ENCODE measurements at regions not wholly inside any gene's neighbourhood (a gene's known extent, or its start where the extent isn't known, plus 50 kb on each side); places are given as distances from the start of the nearest gene placed in this dataset.

- H3K9me3 ChIP-seq (ENCODE audit: insufficient read depth, low read depth, low read length) = no peaks in the 10 kb centered on the region
- H3K36me3 ChIP-seq (ENCODE audit: insufficient read depth, low read length) = no peaks in the 10 kb centered on the region
- H3K4me3 ChIP-seq (ENCODE audit: low read length) = no peak overlapping the region
- no peaks in the 10 kb centered on the region for H3K4me1 ChIP-seq (ENCODE audit: insufficient read depth, low read length)
- no peak overlapping the region for H3K9ac ChIP-seq (ENCODE audit: low read depth, low read length)
- no peak overlapping the region for H3K27ac ChIP-seq (ENCODE audit: low read depth, low read length)
- 91% methylated on average over 8 of the region's 8 CpGs for WGBS
- H3K27me3 ChIP-seq (ENCODE audit: insufficient read depth, low read length) = no peaks in the 10 kb centered on the region
Observed at GRCh38 chr2:15793078-15793913, 147.1 kb upstream of the MYCN start.

- 90% methylated on average over 9 of the region's 9 CpGs for WGBS
- Histone ChIP-seq H3K9me3 (ENCODE audit: insufficient read depth, low read depth, low read length) (no peaks in the 10 kb centered on the region), H3K9ac (ENCODE audit: low read depth, low read length) (no peak overlapping the region), H3K27me3 (ENCODE audit: insufficient read depth, low read length) (no peaks in the 10 kb centered on the region), H3K4me3 (ENCODE audit: low read length) (no peak overlapping the region), H3K4me1 (ENCODE audit: insufficient read depth, low read length) (no peaks in the 10 kb centered on the region), H3K36me3 (ENCODE audit: insufficient read depth, low read length) (no peaks in the 10 kb centered on the region), H3K27ac (ENCODE audit: low read depth, low read length) (no peak overlapping the region)
Observed at GRCh38 chr2:15793978-15794377, 146.4 kb upstream of the MYCN start.

DNA sequence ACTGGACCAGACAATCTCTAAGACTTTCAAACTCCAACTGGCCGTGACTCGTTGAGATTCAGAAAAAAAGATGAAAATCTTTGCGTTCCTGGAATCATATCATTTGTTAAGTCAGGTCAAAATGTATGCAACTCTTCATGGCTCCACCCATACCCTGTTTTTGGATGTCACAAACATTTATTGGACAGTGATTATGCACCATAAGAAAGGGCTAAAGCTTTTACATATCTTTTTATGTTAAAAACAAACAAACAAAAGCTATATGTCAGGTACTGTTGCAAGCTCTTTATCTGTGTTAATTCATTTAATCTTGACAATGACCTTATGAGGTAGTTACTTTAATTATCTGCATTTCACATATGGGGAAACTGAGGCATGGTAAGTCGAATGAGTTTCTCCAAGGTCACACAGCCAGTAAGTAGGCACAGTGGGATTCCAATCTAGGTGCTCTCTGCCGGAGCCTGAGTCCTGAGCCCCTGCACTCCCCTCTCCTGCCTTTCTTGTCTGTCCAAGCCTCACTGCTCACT, 145.7 kb upstream of the MYCN start:
- H3K4me1 ChIP-seq (ENCODE audit: insufficient read depth, low read length) = no peaks in the 10 kb centered on the region
- no peaks in the 10 kb centered on the region for H3K36me3 ChIP-seq (ENCODE audit: insufficient read depth, low read length)
- no peaks in the 10 kb centered on the region for H3K9me3 ChIP-seq (ENCODE audit: insufficient read depth, low read depth, low read length)
- no peak overlapping the region for H3K9ac ChIP-seq (ENCODE audit: low read depth, low read length)
- H3K4me3 ChIP-seq (ENCODE audit: low read length) = no peak overlapping the region
- H3K27me3 ChIP-seq (ENCODE audit: insufficient read depth, low read length) = no peaks in the 10 kb centered on the region
- no peak overlapping the region for H3K27ac ChIP-seq (ENCODE audit: low read depth, low read length)
- WGBS = 90% methylated on average over 5 of the region's 5 CpGs

DNA sequence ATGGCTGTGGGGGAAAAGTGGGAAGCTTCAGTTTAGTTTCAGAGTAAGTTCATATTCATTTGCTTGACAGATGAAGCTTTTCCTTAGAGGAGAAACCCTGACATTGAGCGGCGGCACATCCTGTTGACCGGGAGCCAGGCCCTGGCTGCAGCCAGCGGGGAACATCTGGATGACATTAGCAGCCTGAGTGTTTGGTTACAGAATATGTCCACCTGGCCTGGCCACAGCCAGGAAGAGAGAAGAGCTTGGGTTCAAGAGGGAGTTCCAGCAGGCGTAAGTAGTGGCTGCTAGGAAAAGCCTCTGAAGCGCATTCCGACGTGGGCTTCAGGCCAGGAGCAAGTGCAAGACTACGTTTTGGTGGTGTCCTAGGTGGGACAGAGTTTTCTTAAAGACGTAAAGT, 144.9 kb upstream of the MYCN start:
- H3K36me3 ChIP-seq (ENCODE audit: insufficient read depth, low read length) = no peaks in the 10 kb centered on the region
- no peaks in the 10 kb centered on the region for H3K9me3 ChIP-seq (ENCODE audit: insufficient read depth, low read depth, low read length)
- H3K4me3 ChIP-seq (ENCODE audit: low read length) = no peak overlapping the region
- H3K4me1 ChIP-seq (ENCODE audit: insufficient read depth, low read length) = no peaks in the 10 kb centered on the region
- no peak overlapping the region for H3K27ac ChIP-seq (ENCODE audit: low read depth, low read length)
- WGBS = 94% methylated on average over 10 of the region's 10 CpGs
- no peaks in the 10 kb centered on the region for H3K27me3 ChIP-seq (ENCODE audit: insufficient read depth, low read length)
- no peak overlapping the region for H3K9ac ChIP-seq (ENCODE audit: low read depth, low read length)

DNA sequence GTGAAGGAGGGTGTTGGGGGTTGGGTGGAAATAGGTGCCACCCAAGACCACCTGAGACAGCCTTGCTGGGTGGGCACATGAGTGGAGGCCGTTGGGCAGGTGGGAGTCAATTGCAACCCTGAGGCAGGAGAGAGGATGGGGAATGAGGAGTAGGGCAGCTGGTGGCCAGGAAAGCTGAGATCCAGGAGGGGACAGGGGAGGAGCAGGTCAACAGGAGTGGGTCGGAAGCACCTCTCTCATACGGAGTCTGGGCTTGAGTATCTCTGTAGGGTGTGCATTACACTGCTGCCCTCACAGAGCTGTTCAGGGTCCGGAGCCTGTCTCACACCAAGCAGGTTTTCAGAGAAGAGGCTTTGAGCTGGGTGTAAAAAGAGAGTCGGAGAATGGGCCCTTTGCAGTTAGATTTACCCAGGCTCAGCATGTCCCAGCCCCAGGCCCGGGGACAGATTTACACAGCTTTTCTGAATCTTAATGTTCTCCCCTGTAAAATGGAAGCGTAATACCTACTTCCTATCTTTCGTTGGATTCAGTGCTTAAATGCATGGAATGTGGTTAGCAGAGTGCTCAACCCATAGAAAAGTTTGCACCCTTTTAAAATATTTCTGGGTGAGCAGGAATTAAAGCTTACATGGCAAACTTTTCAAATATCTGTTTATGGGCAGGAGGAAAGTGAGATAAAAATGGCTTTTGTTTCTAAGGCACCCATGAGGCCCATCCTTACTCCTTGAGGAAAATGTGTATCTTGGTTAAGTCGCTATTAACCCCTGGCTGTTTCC, 144.0 kb upstream of the MYCN start:
- H3K9ac ChIP-seq (ENCODE audit: low read depth, low read length) = no peak overlapping the region
- no peaks in the 10 kb centered on the region for H3K36me3 ChIP-seq (ENCODE audit: insufficient read depth, low read length)
- H3K27me3 ChIP-seq (ENCODE audit: insufficient read depth, low read length) = no peaks in the 10 kb centered on the region
- H3K4me3 ChIP-seq (ENCODE audit: low read length) = no peak overlapping the region
- no peaks in the 10 kb centered on the region for H3K4me1 ChIP-seq (ENCODE audit: insufficient read depth, low read length)
- no peaks in the 10 kb centered on the region for H3K9me3 ChIP-seq (ENCODE audit: insufficient read depth, low read depth, low read length)
- H3K27ac ChIP-seq (ENCODE audit: low read depth, low read length) = no peak overlapping the region
- 88% methylated on average over 9 of the region's 9 CpGs for WGBS

- no peak overlapping the region for H3K4me3 ChIP-seq (ENCODE audit: low read length)
- 78% methylated on average over 10 of the region's 11 CpGs for WGBS
- H3K27ac ChIP-seq (ENCODE audit: low read depth, low read length) = no peak overlapping the region
- no peaks in the 10 kb centered on the region for H3K36me3 ChIP-seq (ENCODE audit: insufficient read depth, low read length)
- H3K9ac ChIP-seq (ENCODE audit: low read depth, low read length) = no peak overlapping the region
- no peaks in the 10 kb centered on the region for H3K27me3 ChIP-seq (ENCODE audit: insufficient read depth, low read length)
- H3K9me3 ChIP-seq (ENCODE audit: insufficient read depth, low read depth, low read length) = no peaks in the 10 kb centered on the region
- H3K4me1 ChIP-seq (ENCODE audit: insufficient read depth, low read length) = no peaks in the 10 kb centered on the region
Observed at GRCh38 chr2:15797231-15797938, 143.0 kb upstream of the MYCN start.

DNA sequence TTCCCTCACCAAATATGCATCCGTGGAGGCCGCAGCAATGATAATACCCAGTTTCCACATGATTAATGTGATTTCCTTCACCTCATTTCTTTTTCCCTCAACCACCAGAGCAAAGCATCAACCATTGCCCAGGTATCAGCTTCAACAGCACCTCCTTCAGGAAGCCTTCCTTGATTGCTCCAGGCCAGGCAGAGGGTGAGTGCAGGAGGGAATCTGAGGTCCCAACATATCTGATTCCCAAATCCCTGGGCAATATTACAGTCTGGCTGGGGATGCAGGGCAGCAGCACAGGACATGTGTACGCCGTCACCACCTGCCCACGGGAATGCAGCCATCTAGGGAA, 142.4 kb upstream of the MYCN start:
- Histone ChIP-seq H3K27me3 (ENCODE audit: insufficient read depth, low read length) (no peaks in the 10 kb centered on the region), H3K4me3 (ENCODE audit: low read length) (no peak overlapping the region), H3K4me1 (ENCODE audit: insufficient read depth, low read length) (no peaks in the 10 kb centered on the region), H3K9me3 (ENCODE audit: insufficient read depth, low read depth, low read length) (no peaks in the 10 kb centered on the region), H3K36me3 (ENCODE audit: insufficient read depth, low read length) (no peaks in the 10 kb centered on the region), H3K27ac (ENCODE audit: low read depth, low read length) (no peak overlapping the region), H3K9ac (ENCODE audit: low read depth, low read length) (no peak overlapping the region)
- 83% methylated on average over 5 of the region's 5 CpGs for WGBS

- 96% methylated on average over 5 of the region's 5 CpGs for WGBS
- Histone ChIP-seq H3K36me3 (ENCODE audit: insufficient read depth, low read length) (no peaks in the 10 kb centered on the region), H3K27me3 (ENCODE audit: insufficient read depth, low read length) (no peaks in the 10 kb centered on the region), H3K4me1 (ENCODE audit: insufficient read depth, low read length) (no peaks in the 10 kb centered on the region), H3K27ac (ENCODE audit: low read depth, low read length) (no peak overlapping the region), H3K9me3 (ENCODE audit: insufficient read depth, low read depth, low read length) (no peaks in the 10 kb centered on the region), H3K9ac (ENCODE audit: low read depth, low read length) (no peak overlapping the region), H3K4me3 (ENCODE audit: low read length) (no peak overlapping the region)
Observed at GRCh38 chr2:15798701-15799431, 141.5 kb upstream of the MYCN start.

DNA sequence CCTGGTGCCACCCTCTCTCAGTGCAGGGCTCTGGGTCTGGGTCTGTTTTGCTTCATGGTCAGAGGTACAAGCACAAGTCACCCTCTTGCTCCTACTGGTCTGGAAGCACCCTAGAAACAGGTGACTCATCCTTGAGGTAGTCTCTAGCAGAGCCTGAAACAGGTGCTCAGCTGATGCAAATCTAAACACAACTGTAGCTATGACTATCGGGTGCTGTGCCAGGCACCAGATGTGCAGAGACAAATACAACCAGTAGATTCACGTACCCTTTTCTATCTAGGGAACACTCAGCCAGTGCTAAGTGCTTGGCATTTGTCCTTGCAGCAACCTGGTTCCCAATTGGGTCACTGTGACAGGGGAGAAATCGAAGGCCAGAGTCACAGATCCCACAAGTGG, 140.9 kb upstream of the MYCN start:
- Histone ChIP-seq H3K9ac (ENCODE audit: low read depth, low read length) (no peak overlapping the region), H3K27ac (ENCODE audit: low read depth, low read length) (no peak overlapping the region), H3K36me3 (ENCODE audit: insufficient read depth, low read length) (no peaks in the 10 kb centered on the region), H3K4me3 (ENCODE audit: low read length) (no peak overlapping the region), H3K9me3 (ENCODE audit: insufficient read depth, low read depth, low read length) (no peaks in the 10 kb centered on the region), H3K27me3 (ENCODE audit: insufficient read depth, low read length) (no peaks in the 10 kb centered on the region), H3K4me1 (ENCODE audit: insufficient read depth, low read length) (no peaks in the 10 kb centered on the region)
- WGBS = 94% methylated on average over 3 of the region's 3 CpGs

- Histone ChIP-seq H3K36me3 (ENCODE audit: insufficient read depth, low read length) (no peaks in the 10 kb centered on the region), H3K9ac (ENCODE audit: low read depth, low read length) (no peak overlapping the region), H3K27ac (ENCODE audit: low read depth, low read length) (no peak overlapping the region), H3K9me3 (ENCODE audit: insufficient read depth, low read depth, low read length) (no peaks in the 10 kb centered on the region), H3K27me3 (ENCODE audit: insufficient read depth, low read length) (no peaks in the 10 kb centered on the region), H3K4me1 (ENCODE audit: insufficient read depth, low read length) (no peaks in the 10 kb centered on the region), H3K4me3 (ENCODE audit: low read length) (no peak overlapping the region)
- 88% methylated on average over 16 of the region's 17 CpGs for WGBS
Observed at GRCh38 chr2:15800495-15801329, 139.6 kb upstream of the MYCN start.

All from HUES64 (cell line).